GM12878 (cell line): ENCODE measurements at regions not wholly inside any gene's neighbourhood (a gene's known extent, or its start where the extent isn't known, plus 50 kb on each side); places are given as distances from the start of the nearest gene placed in this dataset.
A peak's percentile ranks its signal among the peaks of the same experiment; 100 is the strongest.

Experiments
- ATAC-seq: fragments of 200-7000 bp; cut with Tn5 transposase; 3 replicates; pipeline ENCODE4 v1.9.1; 2020; ENCODE audit warnings: mild to moderate bottlenecking, moderate library complexity
- BruUV-seq: library from RNA; stranded (reverse); fragments of 400-500 nt; replicated peaks from 2 replicates; lab custom pipeline; 2021; lab: Mats Ljungman, UMichigan
- CTCF ChIA-PET: fragments of 300-600 bp; sonication (Branson Sonifier 250); formaldehyde crosslinking; extraction: SDS; loops from one replicate; lab custom pipeline; 2021; ENCODE audit warnings: inconsistent platforms; lab: Yijun Ruan, JAX
- POLR2A ChIA-PET: fragments of 350-600 bp; formaldehyde crosslinking; extraction: SDS; loops from one replicate; lab custom pipeline; 2021; ENCODE audit warnings: inconsistent platforms; lab: Charles Lee
- RAD21 ChIA-PET: fragments of 300-600 bp; sonication (Branson Sonifier 250); formaldehyde crosslinking; loops from one replicate; lab custom pipeline; 2023; ENCODE audit warnings: antibody characterized with exemption; ENCODE audit not compliant: unreplicated experiment; lab: Charles Lee
- SMC1A ChIA-PET: fragments of 300-600 bp; sonication (Branson Sonifier 250); formaldehyde crosslinking; loops from one replicate; lab custom pipeline; 2023; ENCODE audit not compliant: unreplicated experiment, uncharacterized antibody; lab: Charles Lee
- DNase-seq: peaks from one replicate; pipeline ENCODE4 v3.0.0-alpha.2; 2011; ENCODE audit warnings: low read depth, low spot score
- FAIRE-seq: peaks from 3 replicates; lab custom pipeline; 2011; peaks lifted over from hg19 to GRCh38; lab: Jason Lieb, UNC
- H2AFZ ChIP-seq: 2 replicates; pipeline ENCODE4 v1.6.0; 2011; ENCODE audit warnings: low read depth, low read length, control low read depth; ENCODE audit not compliant: control insufficient read depth
- H3K27ac ChIP-seq: 2 replicates; pipeline ENCODE4 v1.5.1; 2011; ENCODE audit warnings: control low read depth; ENCODE audit not compliant: control insufficient read depth, insufficient read depth
- H3K27me3 ChIP-seq, 2 experiments: replicated peaks in 1 of 2; 2 replicates each; pipeline versions ENCODE4 v1.6.0 to v1.6.1; 2011; ENCODE audit warnings: low read length in 1 of 2; ENCODE audit not compliant: control insufficient read depth in 2 of 2, insufficient read depth in 2 of 2
- H3K36me3 ChIP-seq, 2 experiments: 2 replicates each; pipeline ENCODE4 v1.5.1; 2011; ENCODE audit warnings: low read length in 1 of 2; ENCODE audit not compliant: control insufficient read depth in 2 of 2, insufficient read depth in 2 of 2
- H3K4me1 ChIP-seq: 2 replicates; pipeline ENCODE4 v1.6.1; 2011; ENCODE audit warnings: mild to moderate bottlenecking, low read length, moderate library complexity, mixed read lengths; ENCODE audit not compliant: control insufficient read depth, insufficient read depth
- H3K4me2 ChIP-seq: 2 replicates; pipeline ENCODE4 v1.6.0; 2011; ENCODE audit warnings: control low read depth; ENCODE audit not compliant: control insufficient read depth, insufficient read depth
- H3K4me3 ChIP-seq: fragments of 200-600 bp; sonication (generic); 2 replicates; pipeline ENCODE4 v1.5.1; 2016
- H3K79me2 ChIP-seq: 2 replicates; pipeline ENCODE4 v1.6.0; 2011; ENCODE audit warnings: low read length; ENCODE audit not compliant: control insufficient read depth, insufficient read depth
- H3K9ac ChIP-seq: 2 replicates; pipeline ENCODE4 v1.8.0; 2011; ENCODE audit warnings: low read length, control low read depth, mixed read lengths; ENCODE audit not compliant: control insufficient read depth, insufficient read depth
- H3K9me3 ChIP-seq: replicated peaks from 3 replicates; pipeline ENCODE4 v1.5.1; 2011; ENCODE audit warnings: mild to moderate bottlenecking, low read length; ENCODE audit not compliant: control insufficient read depth, insufficient read depth
- H4K20me1 ChIP-seq: 2 replicates; pipeline ENCODE4 v1.6.0; 2011; ENCODE audit not compliant: control insufficient read depth, insufficient read depth
- CBX3 ChIP-seq: fragments of 200-600 bp; sonication (generic); IDR thresholded peaks from 2 replicates; pipeline ENCODE4 v1.6.1; 2016; ENCODE audit warnings: low read depth, borderline replicate concordance
- CBX5 ChIP-seq: sonication (generic); IDR thresholded peaks from 2 replicates; pipeline ENCODE4 v1.6.1; 2016; ENCODE audit warnings: low read depth, moderate library complexity, mild to moderate bottlenecking, inconsistent platforms
- CTCF ChIP-seq, 3 experiments: IDR thresholded peaks in 2 of 3; conservative IDR thresholded peaks in 1 of 3; 2 replicates each; pipeline ENCODE4 v1.5.1; 2011; ENCODE audit warnings: low read depth in 3 of 3, low read length in 3 of 3, mild to moderate bottlenecking in 3 of 3, control low read depth in 2 of 3, moderate library complexity in 2 of 3, inconsistent platforms in 1 of 3, mixed read lengths in 1 of 3; ENCODE audit not compliant: control insufficient read depth in 2 of 3, insufficient read depth in 1 of 3; ENCODE audit errors: extremely low read depth in 1 of 3
- FOS ChIP-seq: IDR thresholded peaks from 3 replicates; pipeline ENCODE4 v1.6.1; 2011; ENCODE audit warnings: borderline replicate concordance; ENCODE audit not compliant: insufficient read length; ENCODE audit errors: extremely low read depth
- HSF1 ChIP-seq: fragments of 150-350 bp; IDR thresholded peaks from 2 replicates; pipeline ENCODE4 v1.6.1; 2014; ENCODE audit warnings: mild to moderate bottlenecking, low read depth, low read length
- NFIC ChIP-seq: IDR thresholded peaks from 2 replicates; pipeline ENCODE4 v1.6.1; 2012; ENCODE audit warnings: low read depth, mild to moderate bottlenecking, inconsistent platforms, low read length, moderate library complexity
- SMARCA5 ChIP-seq: fragments of 450-650 bp; IDR thresholded peaks from 2 replicates; pipeline ENCODE4 v1.6.1; 2017; ENCODE audit warnings: mild to moderate bottlenecking
- WGBS: methylation state at CpG from one replicate; pipeline ENCODE4 v1.1.6; 2016; ENCODE audit warnings: low lambda C conversion rate; ENCODE audit not compliant: insufficient replicate concordance, insufficient coverage; ENCODE audit errors: missing lambda C conversion rate; 5-methylcytosine and 5-hydroxymethylcytosine counted together
- in situ Hi-C: fragments of 300-500 bp; cut with MboI; formaldehyde crosslinking; loops from 9 replicates; pipeline ENCODE4 v1.14.3; 2018; ENCODE audit warnings: mixed read lengths
- intact Hi-C: fragments of 100-400 bp; cut with micrococcal nuclease; formaldehyde crosslinking; loops from one replicate; pipeline ENCODE4 v1.14.2; 2022; ENCODE audit not compliant: unreplicated experiment

GRCh38 chr10:64637939-64638338 lies 1116.7 kb downstream of the REEP3 start (continued):
- TF ChIP-seq NFIC: no peak
- TF ChIP-seq SMARCA5: no peak
- TF ChIP-seq HSF1: no peak
- no peak for TF ChIP-seq CBX3
- TF ChIP-seq CBX5: no peak

- ChIA-PET CTCF (interaction anchor here (0.5 kb wide), 1 partner anchor 652 kb away, joined by 3 read pairs; no protein-coding TSS in a partner anchor), SMC1A (no interaction called here), POLR2A (no interaction called here), RAD21 (no interaction called here)
- no peaks in the 10 kb centered on the region for H3K9me3 ChIP-seq
- no peaks in the 10 kb centered on the region for H3K27me3 ChIP-seq
- H3K27ac ChIP-seq: no peak overlapping the region
- WGBS: 21% methylated on average over 3 of the region's 3 CpGs
- no peak for DNase-seq
- no peak overlapping the region for H2AFZ ChIP-seq
- TF ChIP-seq FOS: no peak
- peak in 1 of 3 experiments; percentile 11; a peak in 1 of 6 replicates for TF ChIP-seq CTCF (IDR thresholded peaks at IDR 0.05 in 2 of 3, conservative IDR thresholded peaks at IDR 0.05 in 1 of 3; ENCODE audit: control insufficient read depth in 2 of 3, extremely low read depth in 1 of 3, insufficient read depth in 1 of 3, low read depth in 3 of 3, low read length in 3 of 3)
- no peak overlapping the region for H3K4me2 ChIP-seq
- in situ Hi-C loops: no loop called here
- intact Hi-C loops: no loop called here
- no TSS peak for BruUV-seq
- H3K36me3 ChIP-seq: no peaks in the 10 kb centered on the region
- H3K4me1 ChIP-seq: no peaks in the 10 kb centered on the region
- ATAC-seq: peak; percentile 77
- no peak overlapping the region for H3K9ac ChIP-seq
- FAIRE-seq: no peak
- no peaks in the 10 kb centered on the region for H3K79me2 ChIP-seq
- no peaks in the 10 kb centered on the region for H4K20me1 ChIP-seq
- no peak overlapping the region for H3K4me3 ChIP-seq
Measured at GRCh38 chr10:64648915-64649314, 1127.7 kb downstream of the REEP3 start.
